NCI-H2081 treated with DMSO at 0.1 percent for 48 hours (cell line): ENCODE measurements at regions not wholly inside any gene's neighbourhood (a gene's known extent, or its start where the extent isn't known, plus 50 kb on each side); places are given as distances from the start of the nearest gene placed in this dataset.

ENCODE experiments used
- DNase-seq: peaks from one replicate; lab custom pipeline; 2025; lab: John Stamatoyannopoulos, UW

GRCh38 chr1:68378296-68379084 lies 71.3 kb downstream of the RPE65 start:
- no peak for DNase-seq

DNA sequence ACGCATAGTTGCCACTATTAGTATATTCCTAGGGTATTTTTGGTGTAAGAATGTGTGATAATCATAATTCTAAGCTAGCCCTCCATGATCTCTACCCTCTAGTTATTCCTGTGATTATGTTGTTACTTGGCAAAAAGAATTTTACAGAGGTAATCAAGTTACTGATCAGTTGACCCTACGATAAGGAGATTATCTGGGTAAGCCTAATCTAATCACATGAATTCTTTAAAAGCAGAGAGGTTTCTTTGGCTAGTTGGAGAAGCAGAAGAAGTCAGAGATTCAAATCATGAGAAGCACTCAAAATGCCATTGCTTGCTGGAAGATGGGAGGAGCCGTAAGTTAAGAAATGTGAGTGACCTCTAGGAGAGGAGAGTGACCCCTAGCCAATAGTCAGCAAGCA lies 72.7 kb downstream of the RPE65 start:
- DNase-seq = no peak

DNA sequence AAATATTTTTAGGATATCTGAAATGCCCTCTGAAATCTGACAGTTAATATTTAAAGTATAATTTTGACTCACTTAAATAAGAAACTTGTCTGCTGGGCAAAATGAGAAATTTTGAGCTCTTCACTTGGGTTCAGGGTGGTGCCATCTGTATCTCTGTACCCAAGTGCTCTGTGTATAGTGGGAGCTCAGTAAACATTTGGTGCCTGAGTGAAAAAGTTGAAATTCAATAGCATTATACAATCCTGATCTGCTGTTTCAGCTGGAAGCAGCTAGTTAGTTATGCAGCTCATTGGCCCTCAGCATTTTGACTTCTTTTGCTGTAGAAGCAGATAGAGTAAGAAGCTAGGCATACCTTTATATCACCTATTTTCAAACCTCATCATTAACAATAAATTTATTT lies 73.3 kb downstream of the RPE65 start:
- DNase-seq = no peak

- no peak for DNase-seq
These were observed 73.8 kb downstream of the RPE65 start for GRCh38 chr1:68375919-68376318.

DNA sequence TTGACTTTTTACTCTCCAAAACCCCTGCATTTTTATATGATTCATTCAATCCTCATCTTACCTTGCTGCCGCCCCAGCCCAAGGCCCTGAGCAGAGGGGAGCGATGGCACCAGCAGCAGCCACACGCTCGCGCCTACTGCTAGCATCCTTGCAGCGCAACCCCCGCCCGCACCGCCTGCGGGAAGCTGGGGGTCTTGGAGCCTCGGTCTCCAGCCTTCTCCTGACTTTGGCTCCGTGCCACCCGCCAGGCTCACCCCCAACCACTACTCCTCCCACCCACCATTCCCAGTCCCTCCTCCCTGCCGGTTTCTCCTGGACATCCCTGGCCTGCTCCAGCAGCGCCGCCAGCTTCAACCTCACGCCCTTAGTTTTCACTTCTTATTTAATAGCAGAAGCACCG lies 76.6 kb downstream of the RPE65 start:
- DNase-seq = no peak

GRCh38 chr1:68372487-68372886 lies 77.3 kb downstream of the RPE65 start:
- no peak for DNase-seq

DNA sequence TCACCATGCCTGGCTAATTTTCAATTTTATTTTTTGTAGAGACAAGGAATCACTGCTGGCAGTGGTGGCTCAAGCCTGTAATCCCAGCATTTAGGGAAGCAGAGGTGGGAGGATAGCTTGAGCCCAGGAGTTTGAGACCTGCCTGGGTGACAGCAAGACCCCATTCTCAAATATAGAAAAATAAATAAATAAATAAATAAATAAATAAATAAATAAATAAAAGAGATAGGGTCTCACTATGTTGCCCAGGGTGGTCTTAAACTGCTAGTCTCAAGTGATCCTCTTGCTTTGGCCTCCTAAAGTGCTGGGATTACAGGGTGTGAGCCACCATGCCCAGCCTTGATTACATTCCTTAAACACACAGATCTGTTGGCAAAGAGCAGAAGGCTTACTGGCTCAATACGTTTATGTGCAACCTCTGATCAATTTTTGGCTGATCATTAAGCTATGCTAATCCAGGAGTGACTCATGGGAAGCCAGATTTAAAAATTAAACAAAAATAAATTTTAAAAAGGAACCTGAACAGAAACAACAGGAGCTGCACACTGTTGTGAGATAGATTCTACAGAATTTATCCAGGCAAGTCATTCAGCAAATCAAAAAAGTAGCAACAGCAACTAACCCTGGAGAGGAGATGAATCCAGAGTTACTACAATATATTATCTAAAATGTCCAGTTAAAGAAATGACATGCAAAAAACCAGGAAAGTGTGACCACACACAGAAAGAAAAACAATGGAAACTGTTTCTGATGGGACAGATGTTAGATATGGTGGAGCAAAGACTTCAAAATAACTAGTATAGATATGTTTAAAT lies 79.4 kb downstream of the RPE65 start:
- DNase-seq = no peak

GRCh38 chr1:68366572-68366971 lies 83.2 kb downstream of the RPE65 start:
- no peak for DNase-seq

DNA sequence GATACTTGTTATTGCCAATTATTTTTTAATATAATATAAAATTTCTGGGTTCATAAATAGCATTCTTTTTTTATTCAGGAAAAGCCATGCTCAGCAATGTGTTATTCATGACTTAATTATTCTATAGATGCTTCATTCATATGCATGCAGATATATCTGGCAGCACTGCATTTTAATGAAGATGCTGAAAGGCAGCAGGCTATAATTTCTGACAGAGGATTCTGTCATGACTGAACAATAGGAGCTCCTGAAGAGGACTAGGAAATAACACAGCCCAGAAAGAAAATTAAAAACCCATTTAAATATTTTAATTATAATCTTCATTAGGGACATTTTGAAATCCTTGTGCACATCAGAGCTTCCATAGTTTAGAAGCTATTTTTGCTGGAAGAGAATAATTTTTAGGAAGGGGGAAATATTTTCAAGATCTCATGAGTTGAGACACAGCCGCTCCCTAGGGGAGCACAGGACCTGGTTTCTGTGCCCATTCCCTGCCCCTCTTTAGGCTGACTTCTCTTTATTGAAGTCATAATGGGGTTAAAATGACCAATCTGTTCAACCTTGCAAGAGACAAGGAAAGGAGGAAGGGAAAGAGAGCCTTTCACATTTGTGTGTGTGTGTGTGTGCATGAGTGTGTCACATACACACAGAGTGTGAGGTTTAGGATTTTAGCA lies 83.9 kb downstream of the RPE65 start:
- no peak for DNase-seq

- DNase-seq = no peak
These were observed 86.4 kb downstream of the RPE65 start for GRCh38 chr1:68363339-68363738.

DNA sequence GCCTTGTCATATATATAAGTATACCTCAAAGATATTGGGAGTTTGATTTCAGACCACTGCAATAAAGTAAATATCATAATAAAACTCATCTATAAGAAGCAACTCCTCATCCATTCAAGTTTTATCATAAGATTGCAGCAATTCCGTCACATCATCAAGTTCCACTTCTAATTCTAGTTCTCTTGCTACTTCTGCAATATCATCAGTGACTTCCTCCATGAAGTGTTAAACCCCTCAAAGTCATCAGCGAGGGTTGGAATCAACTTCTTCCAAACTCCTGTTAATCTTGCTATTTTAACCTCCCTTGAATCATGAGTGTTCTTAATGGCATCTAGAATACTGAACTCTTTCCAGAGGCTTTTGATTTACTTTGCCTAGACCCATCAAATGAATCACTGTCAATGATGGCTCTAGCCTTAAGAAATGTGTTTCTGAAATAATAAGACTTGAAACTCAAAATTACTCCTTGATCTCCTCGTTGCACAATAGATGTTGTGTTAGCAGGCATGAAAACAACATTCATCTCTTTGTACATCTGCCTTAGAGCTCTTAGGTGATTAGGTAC lies 88.3 kb downstream of the RPE65 start:
- DNase-seq = no peak

GRCh38 chr1:68359045-68359444 lies 90.7 kb downstream of the RPE65 start:
- DNase-seq = no peak

DNA sequence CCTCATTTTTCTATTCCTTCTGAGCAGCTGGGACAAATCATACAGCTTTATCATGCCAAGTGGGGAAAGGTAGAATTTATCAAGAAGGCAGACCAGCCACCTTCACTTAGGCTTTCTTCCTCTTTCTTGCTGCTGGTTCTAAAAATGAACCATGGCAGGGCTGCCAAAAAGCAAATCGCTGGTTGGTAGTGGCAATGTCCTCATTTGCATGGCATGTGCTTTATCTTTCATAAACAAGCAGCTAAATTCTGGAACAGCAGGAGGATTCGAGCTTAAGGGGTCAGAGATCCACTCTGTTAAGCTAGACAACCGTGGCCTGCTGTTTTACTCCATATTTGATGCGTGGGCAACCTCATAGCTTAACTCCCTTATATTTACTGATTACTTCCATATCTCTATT lies 91.3 kb downstream of the RPE65 start:
- no peak for DNase-seq

DNA sequence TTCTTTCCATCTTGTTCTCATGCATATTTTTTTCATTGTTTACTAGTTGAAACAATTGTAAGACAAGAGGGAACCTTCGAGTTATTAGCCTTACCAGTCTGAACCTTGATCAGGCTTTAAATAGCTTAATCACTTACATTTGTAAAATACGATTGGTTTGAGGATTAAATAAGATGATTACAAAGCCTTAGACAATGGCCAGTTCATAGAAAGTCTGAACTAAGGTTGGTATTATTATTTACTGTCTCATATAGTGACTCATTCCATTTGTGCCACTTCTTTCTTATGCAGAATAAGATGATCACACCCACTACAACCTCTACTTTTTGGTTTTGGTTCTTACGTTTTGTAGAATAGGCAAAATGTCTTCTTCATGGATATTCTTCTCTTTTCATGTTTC lies 94.1 kb downstream of the RPE65 start:
- DNase-seq = no peak

- DNase-seq = no peak
These were observed 97.6 kb downstream of the RPE65 start for GRCh38 chr1:68352202-68352601.

DNA sequence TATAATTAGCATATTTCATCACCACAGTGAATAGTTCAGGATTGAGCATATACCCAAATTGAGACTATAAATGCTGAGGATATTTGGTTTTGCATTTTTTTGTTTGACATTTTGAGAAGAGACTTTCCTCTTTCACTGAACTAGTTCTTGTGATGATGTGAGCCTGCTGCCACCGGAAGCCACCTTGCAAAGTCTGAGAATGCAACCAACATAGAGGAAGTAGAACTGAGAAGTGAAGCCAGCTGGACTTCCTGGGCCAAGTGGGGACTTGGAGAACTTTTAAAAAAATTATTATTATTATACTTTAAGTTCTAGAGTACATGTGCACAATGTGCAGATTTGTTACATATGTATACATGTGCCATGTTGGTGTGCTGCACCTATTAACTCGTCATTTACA lies 102.3 kb downstream of the RPE65 start:
- no peak for DNase-seq

GRCh38 chr1:68346188-68346808 lies 103.5 kb downstream of the RPE65 start:
- DNase-seq = no peak

DNA sequence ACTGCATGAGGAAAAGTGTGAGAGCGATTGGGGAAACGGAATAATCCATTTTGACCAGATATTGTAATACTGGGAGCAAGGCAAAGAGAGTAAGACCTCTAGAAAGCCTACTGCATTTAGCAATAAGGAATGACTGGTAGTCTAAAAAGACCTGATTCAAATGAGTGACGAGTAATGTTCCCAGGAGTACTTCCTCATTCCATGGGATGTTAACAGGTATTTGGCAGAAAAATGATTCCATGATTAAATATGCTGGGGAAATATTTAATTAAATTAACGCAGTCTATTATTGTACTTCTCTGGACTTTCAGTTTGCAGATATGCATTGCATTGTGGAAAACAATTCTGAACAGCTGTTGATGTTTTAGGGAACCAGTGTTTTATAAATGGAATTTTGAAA lies 105.5 kb downstream of the RPE65 start:
- DNase-seq = no peak

DNA sequence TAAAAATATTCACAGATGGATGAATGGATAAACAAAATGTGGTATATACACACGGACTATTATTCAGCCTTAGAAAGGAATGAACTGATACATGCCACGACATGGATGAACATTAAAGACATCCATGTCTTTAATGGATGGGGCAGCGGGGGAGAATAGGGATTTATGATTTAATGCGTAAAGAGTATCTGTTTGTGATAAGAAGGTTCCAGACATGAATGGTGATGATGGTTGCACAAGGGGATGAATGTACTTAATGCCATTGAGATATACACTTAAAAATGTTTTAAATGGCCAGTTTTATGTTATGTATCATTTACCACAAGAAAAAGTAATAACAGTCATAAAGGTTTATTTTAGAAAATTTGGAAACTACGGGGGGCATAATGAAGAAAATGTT lies 108.6 kb upstream of the WLS start:
- no peak for DNase-seq

DNA sequence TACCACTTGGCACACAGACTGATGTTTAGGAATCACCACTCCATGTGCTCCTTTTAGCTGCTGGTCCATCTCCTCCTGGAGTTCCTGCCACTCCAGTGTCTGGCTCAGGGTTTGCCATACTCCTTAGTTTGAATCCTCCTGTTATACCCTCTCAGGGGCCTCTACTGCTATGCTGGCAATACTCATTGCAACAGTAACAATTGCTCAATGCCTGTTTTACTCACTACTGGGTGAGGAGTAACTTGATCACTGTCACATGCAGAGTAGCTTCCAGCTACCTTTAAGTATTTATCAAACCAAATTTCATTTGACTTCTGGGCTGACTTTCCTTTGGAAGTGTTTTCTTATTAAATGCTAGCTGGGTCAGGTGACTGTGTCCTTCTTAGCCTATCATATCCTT lies 107.2 kb upstream of the WLS start:
- no peak for DNase-seq

GRCh38 chr1:68338081-68338480 lies 105.8 kb upstream of the WLS start:
- DNase-seq = no peak

GRCh38 chr1:68332041-68332440 lies 99.7 kb upstream of the WLS start:
- no peak for DNase-seq
